ENCODE measurements at regions not wholly inside any gene's neighbourhood (a gene's known extent, or its start where the extent isn't known, plus 50 kb on each side); places are given as distances from the start of the nearest gene placed in this dataset.

GRCh38 chr6:63022631-63023030 is 188.6 kb upstream of the FKBP1C start:
- TF ChIP-seq POLR2AphosphoS5 (IDR thresholded peaks at IDR 0.05): no peak
- TF ChIP-seq CTCF (IDR thresholded peaks at IDR 0.05): no peak
- TF ChIP-seq POLR2A (IDR thresholded peaks at IDR 0.05; ENCODE audit: low read depth): no peak
- no peak for TF ChIP-seq EP300 (IDR thresholded peaks at IDR 0.05)

Measured in esophagus muscularis mucosa (tissue), 4 donors.